HG03558 (cell line): ENCODE measurements at regions not wholly inside any gene's neighbourhood (a gene's known extent, or its start where the extent isn't known, plus 50 kb on each side); places are given as distances from the start of the nearest gene placed in this dataset.
"Not testable (repeated sequence)": the region's sequence is repeated elsewhere in the genome, so short reads cannot be mapped to it uniquely, and the experiment has no call there.

ENCODE experiments used
- ATAC-seq: cut with Tn5 transposase; IDR thresholded peaks from one replicate; pipeline ENCODE4 v1.9.1; 2021; ENCODE audit warnings: moderate number of reproducible peaks; ENCODE audit not compliant: unreplicated experiment; ENCODE audit errors: extremely low read depth

GRCh38 chr16:59144326-59144725 lies 410.2 kb upstream of the GOT2 start:
- ATAC-seq: no peak

GRCh38 chr16:59126486-59126885 lies 392.4 kb upstream of the GOT2 start:
- ATAC-seq: no peak

GRCh38 chr16:59124056-59124455 lies 389.9 kb upstream of the GOT2 start:
- ATAC-seq: no peak

GRCh38 chr16:59123479-59123878 lies 389.4 kb upstream of the GOT2 start:
- no peak for ATAC-seq

GRCh38 chr16:59122262-59122537 lies 388.1 kb upstream of the GOT2 start:
- ATAC-seq: no peak

GRCh38 chr16:59121411-59122261 lies 387.5 kb upstream of the GOT2 start:
- no peak for ATAC-seq

- no peak for ATAC-seq
These were observed 382.6 kb upstream of the GOT2 start for GRCh38 chr16:59116744-59117143.

GRCh38 chr16:59114790-59115189 lies 380.7 kb upstream of the GOT2 start:
- no peak for ATAC-seq

- no peak for ATAC-seq
These were observed 379.0 kb upstream of the GOT2 start for GRCh38 chr16:59113004-59113670.

GRCh38 chr16:59111280-59111679 lies 377.2 kb upstream of the GOT2 start:
- ATAC-seq: no peak

- no peak for ATAC-seq
These were observed 374.3 kb upstream of the GOT2 start for GRCh38 chr16:59108374-59108773.

GRCh38 chr16:59096682-59097081 lies 362.6 kb upstream of the GOT2 start:
- ATAC-seq: not testable (repeated sequence)

- ATAC-seq: no peak
These were observed 356.4 kb upstream of the GOT2 start for GRCh38 chr16:59090541-59090940.

- ATAC-seq: no peak
These were observed 354.3 kb upstream of the GOT2 start for GRCh38 chr16:59088431-59088830.

- no peak for ATAC-seq
These were observed 353.5 kb upstream of the GOT2 start for GRCh38 chr16:59087641-59088040.

- no peak for ATAC-seq
These were observed 333.1 kb upstream of the GOT2 start for GRCh38 chr16:59067205-59067604.

GRCh38 chr16:59060207-59060606 lies 326.1 kb upstream of the GOT2 start:
- no peak for ATAC-seq

GRCh38 chr16:59058250-59058649 lies 324.1 kb upstream of the GOT2 start:
- ATAC-seq: no peak

GRCh38 chr16:59053911-59054310 lies 319.8 kb upstream of the GOT2 start:
- no peak for ATAC-seq

GRCh38 chr16:59052231-59052630 lies 318.1 kb upstream of the GOT2 start:
- no peak for ATAC-seq

- no peak for ATAC-seq
These were observed 314.8 kb upstream of the GOT2 start for GRCh38 chr16:59048876-59049275.

GRCh38 chr16:59047114-59047513 lies 313.0 kb upstream of the GOT2 start:
- no peak for ATAC-seq
